Left lung (tissue), 4 donors: ENCODE measurements at regions not wholly inside any gene's neighbourhood (a gene's known extent, or its start where the extent isn't known, plus 50 kb on each side); places are given as distances from the start of the nearest gene placed in this dataset.

Source experiments
- ATAC-seq: fragments of 200-7000 bp; cut with Tn5 transposase; one replicate; pipeline ENCODE4 v1.9.1; 2020; ENCODE audit warnings: moderate library complexity
- DNase-seq, 4 donors: peaks; one replicate each; pipeline ENCODE4 v3.0.0-alpha.2; 2013 to 2020
- H3K27ac ChIP-seq, 2 donors: fragments of 200-600 bp; sonication (generic) in 1 of 2; one replicate each; pipeline versions ENCODE4 v1.5.0 to v1.8.0; 2020 to 2021
- H3K27me3 ChIP-seq, 2 donors: fragments of 200-600 bp; sonication (generic) in 1 of 2; one replicate each; pipeline versions ENCODE4 v1.5.0 to v1.8.0; 2020 to 2021
- H3K36me3 ChIP-seq, 2 donors: fragments of 200-600 bp; sonication (generic) in 1 of 2; one replicate each; pipeline versions ENCODE4 v1.5.0 to v1.8.0; 2020 to 2021
- H3K4me1 ChIP-seq, 2 donors: fragments of 200-600 bp; one replicate each; pipeline ENCODE4 v1.8.0; 2021
- H3K4me3 ChIP-seq, 2 donors: fragments of 200-600 bp; sonication (generic) in 1 of 2; one replicate each; pipeline versions ENCODE4 v1.5.0 to v1.8.0; 2020 to 2021; ENCODE audit warnings: mild to moderate bottlenecking in 1 of 2
- H3K9me3 ChIP-seq, 2 donors: fragments of 200-600 bp; sonication (generic) in 1 of 2; one replicate each; pipeline versions ENCODE4 v1.5.0 to v1.8.0; 2020 to 2021
- intact Hi-C, 2 donors: fragments of 100-400 bp; cut with DNase I; formaldehyde crosslinking; loops; one replicate each; pipeline versions ENCODE4 v1.11.2 to v1.14.2; 2022
- TF ChIP-seq, protein P1 (sequence below), 2 donors: fragments of 200-600 bp; sonication (generic) in 1 of 2; IDR thresholded peaks; one replicate each; pipeline versions ENCODE4 v1.5.0 to v1.8.0; 2021; ENCODE audit warnings: antibody characterized with exemption in 2 of 2
- donor health status: DM: no; HTN: yes; CAD: no.
- donor health status: DM: no; HTN: no; CAD: no.

DNA sequence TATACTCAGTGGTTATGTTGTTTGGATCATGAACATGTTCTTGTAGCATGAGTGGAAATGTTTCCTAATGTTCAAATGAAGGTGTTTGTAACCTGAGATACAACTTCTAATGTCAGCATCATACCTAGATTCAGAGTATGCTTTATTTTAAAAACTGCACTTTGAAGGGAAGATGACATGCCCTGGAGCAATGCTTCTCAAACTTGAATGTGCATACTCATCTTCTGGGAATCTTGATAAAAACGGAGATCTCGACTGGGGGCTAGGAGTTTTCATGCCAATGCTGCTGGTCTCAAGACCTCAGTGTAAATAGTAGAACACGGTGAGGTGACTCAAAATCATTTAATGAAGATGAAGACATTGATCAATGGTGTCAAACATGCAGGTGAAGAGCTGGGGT lies 440.0 kb upstream of the NOX3 start:
- intact Hi-C loops = no loop called here
- no peak for DNase-seq
- TF ChIP-seq, protein P1, sequence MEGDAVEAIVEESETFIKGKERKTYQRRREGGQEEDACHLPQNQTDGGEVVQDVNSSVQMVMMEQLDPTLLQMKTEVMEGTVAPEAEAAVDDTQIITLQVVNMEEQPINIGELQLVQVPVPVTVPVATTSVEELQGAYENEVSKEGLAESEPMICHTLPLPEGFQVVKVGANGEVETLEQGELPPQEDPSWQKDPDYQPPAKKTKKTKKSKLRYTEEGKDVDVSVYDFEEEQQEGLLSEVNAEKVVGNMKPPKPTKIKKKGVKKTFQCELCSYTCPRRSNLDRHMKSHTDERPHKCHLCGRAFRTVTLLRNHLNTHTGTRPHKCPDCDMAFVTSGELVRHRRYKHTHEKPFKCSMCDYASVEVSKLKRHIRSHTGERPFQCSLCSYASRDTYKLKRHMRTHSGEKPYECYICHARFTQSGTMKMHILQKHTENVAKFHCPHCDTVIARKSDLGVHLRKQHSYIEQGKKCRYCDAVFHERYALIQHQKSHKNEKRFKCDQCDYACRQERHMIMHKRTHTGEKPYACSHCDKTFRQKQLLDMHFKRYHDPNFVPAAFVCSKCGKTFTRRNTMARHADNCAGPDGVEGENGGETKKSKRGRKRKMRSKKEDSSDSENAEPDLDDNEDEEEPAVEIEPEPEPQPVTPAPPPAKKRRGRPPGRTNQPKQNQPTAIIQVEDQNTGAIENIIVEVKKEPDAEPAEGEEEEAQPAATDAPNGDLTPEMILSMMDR (IDR thresholded peaks at IDR 0.05) = no peak
- ATAC-seq = no peak
- Histone ChIP-seq H3K4me1 (no peaks in the 10 kb centered on the region), H3K27ac (no peak overlapping the region), H3K27me3 (no peaks in the 10 kb centered on the region), H3K4me3 (no peak overlapping the region), H3K9me3 (no peaks in the 10 kb centered on the region), H3K36me3 (no peaks in the 10 kb centered on the region)

DNA sequence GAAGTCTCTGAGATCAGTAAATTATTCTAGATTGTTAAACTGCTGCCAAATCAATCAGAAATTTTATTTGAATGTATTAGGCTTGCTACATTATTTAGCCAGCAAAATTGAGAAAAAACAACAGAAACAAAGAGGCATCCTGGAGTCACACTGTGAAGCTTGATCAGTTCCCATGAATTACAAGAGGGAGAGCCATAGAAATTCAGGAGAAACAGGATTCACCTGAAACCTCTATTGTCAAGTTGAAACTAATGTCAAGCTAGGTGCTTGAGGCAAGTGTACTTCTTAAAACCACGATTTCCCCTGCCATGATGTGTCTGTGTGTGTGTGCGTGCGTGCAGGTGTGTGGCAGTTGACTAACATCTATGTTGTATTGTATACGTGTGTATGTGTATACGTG lies 439.1 kb upstream of the NOX3 start:
- H3K27ac ChIP-seq = no peak overlapping the region

DNA sequence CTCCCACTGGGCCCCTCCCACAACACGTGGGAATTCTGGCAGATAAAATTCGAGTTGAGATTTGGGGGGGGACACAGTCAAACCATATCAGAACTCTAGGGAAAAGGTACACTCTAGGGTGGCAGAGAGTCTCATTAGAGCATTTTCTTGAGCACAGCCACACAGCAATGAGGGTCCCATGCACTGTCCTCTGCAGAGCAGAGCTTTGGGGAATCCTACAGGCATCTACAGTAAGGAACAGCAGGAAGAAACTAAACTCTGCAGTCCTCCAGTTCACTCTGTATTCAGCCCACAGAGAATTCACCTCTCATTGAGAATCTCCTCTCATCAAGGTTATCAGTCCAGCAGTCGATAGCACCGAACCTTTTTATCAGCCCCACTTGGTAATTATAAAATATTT lies 438.6 kb upstream of the NOX3 start:
- intact Hi-C loops = no loop called here
- Histone ChIP-seq H3K4me1 (no peaks in the 10 kb centered on the region), H3K27me3 (no peaks in the 10 kb centered on the region), H3K9me3 (no peaks in the 10 kb centered on the region), H3K4me3 (no peak overlapping the region), H3K27ac (no peak overlapping the region), H3K36me3 (no peaks in the 10 kb centered on the region)
- TF ChIP-seq, protein P1 (IDR thresholded peaks at IDR 0.05) = no peak
- no peak for ATAC-seq
- no peak for DNase-seq

More for the DNA sequence above, 439.1 kb upstream of the NOX3 start:
- DNase-seq (no peak), ATAC-seq (no peak)
- no peaks in the 10 kb centered on the region for H3K36me3 ChIP-seq
- no peaks in the 10 kb centered on the region for H3K9me3 ChIP-seq
- no peak overlapping the region for H3K4me3 ChIP-seq
- no peaks in the 10 kb centered on the region for H3K27me3 ChIP-seq
- no peaks in the 10 kb centered on the region for H3K4me1 ChIP-seq
- intact Hi-C loops = no loop called here
- TF ChIP-seq, protein P1 (IDR thresholded peaks at IDR 0.05) = no peak

DNA sequence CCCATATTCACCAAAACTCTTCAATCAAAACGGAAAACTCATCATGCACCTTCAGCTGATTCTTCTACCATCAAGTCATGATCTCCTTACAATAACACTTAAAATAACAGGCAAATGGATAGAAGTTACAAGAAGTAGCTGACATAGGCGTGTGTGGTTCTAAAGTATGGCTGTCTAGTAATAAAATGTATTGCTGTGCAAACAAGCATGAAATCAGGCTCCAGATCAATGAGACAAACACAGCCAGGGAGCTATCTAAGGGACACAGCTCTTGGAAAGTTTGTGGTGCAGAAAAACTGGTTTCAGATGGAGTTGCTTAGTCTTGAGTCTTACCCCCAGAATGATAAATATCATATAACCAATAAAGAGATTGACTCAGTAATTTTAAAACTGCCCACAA lies 434.8 kb upstream of the NOX3 start:
- Histone ChIP-seq H3K27me3 (no peaks in the 10 kb centered on the region), H3K9me3 (no peaks in the 10 kb centered on the region), H3K4me1 (no peaks in the 10 kb centered on the region), H3K4me3 (no peak overlapping the region), H3K36me3 (no peaks in the 10 kb centered on the region), H3K27ac (no peak overlapping the region)
- ATAC-seq (no peak), DNase-seq (no peak)
- intact Hi-C loops = no loop called here
- TF ChIP-seq, protein P1 (IDR thresholded peaks at IDR 0.05) = no peak

DNA sequence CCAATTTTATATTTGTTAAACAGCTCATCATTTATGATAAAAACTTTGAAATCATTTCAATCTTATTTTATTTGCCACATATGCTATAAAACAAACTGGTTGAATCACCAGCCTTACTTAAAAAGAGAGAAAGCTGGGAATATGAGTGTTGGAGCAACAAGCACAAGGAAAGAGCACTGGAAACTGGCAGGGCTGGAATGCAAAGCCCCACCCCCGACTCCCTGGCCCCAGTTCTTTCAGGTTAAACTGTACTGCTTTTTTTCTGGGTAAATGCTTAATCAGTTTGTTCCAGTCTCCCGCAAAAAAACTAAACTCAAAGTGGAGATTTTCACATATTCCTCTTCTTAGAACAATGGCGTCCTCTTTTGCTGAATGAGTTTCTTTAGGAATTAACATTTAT lies 433.8 kb upstream of the NOX3 start:
- Histone ChIP-seq H3K9me3 (no peaks in the 10 kb centered on the region), H3K27me3 (no peaks in the 10 kb centered on the region), H3K4me3 (no peak overlapping the region), H3K4me1 (no peaks in the 10 kb centered on the region), H3K36me3 (no peaks in the 10 kb centered on the region), H3K27ac (no peak overlapping the region)
- TF ChIP-seq, protein P1 (IDR thresholded peaks at IDR 0.05) = no peak
- no peak for ATAC-seq
- intact Hi-C loops = no loop called here
- DNase-seq = no peak
